ENCODE measurements at regions not wholly inside any gene's neighbourhood (a gene's known extent, or its start where the extent isn't known, plus 50 kb on each side); places are given as distances from the start of the nearest gene placed in this dataset.

DNA sequence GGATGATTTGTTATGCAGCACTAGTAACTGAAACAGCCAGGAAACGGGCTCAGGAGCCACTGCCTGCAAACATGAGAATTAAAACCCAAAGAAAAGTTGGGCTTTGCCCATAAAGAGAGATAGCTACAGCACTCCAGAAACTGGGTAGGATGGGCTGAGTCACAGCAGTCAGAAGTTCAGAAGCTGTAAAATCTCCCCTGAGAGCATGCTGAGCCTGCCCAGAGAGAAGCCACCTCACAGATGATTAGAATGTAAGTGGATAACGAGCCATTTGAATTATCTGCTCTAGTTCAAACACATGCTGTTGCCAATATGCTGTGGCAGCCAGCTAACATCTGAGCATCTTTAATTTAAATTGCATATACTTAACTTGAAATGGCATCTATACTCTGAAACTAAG is 388.1 kb upstream of the ACVR2A start:
- H3K4me3 ChIP-seq (replicated peaks; ENCODE audit: insufficient read depth, low read length), result no peak overlapping the region
- no peak for DNase-seq (ENCODE audit: low read depth in 1 of 2, low spot score in 1 of 2)
- no peaks in the 10 kb centered on the region for H3K27me3 ChIP-seq (ENCODE audit: insufficient read depth, poor library complexity, severe bottlenecking)
- H3K27ac ChIP-seq (replicated peaks), result no peak overlapping the region
- TF ChIP-seq POLR2AphosphoS5 (IDR thresholded peaks at IDR 0.05; ENCODE audit: low read depth) (no peak), SPI1 (IDR thresholded peaks at IDR 0.05; ENCODE audit: borderline replicate concordance, low read depth) (no peak), GABPA (IDR thresholded peaks at IDR 0.05; ENCODE audit: low read depth) (no peak)
- TF ChIP-seq, protein P1, sequence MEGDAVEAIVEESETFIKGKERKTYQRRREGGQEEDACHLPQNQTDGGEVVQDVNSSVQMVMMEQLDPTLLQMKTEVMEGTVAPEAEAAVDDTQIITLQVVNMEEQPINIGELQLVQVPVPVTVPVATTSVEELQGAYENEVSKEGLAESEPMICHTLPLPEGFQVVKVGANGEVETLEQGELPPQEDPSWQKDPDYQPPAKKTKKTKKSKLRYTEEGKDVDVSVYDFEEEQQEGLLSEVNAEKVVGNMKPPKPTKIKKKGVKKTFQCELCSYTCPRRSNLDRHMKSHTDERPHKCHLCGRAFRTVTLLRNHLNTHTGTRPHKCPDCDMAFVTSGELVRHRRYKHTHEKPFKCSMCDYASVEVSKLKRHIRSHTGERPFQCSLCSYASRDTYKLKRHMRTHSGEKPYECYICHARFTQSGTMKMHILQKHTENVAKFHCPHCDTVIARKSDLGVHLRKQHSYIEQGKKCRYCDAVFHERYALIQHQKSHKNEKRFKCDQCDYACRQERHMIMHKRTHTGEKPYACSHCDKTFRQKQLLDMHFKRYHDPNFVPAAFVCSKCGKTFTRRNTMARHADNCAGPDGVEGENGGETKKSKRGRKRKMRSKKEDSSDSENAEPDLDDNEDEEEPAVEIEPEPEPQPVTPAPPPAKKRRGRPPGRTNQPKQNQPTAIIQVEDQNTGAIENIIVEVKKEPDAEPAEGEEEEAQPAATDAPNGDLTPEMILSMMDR (IDR thresholded peaks at IDR 0.05; ENCODE audit: insufficient read depth, low read length), result no peak
- TF ChIP-seq, protein P2, sequence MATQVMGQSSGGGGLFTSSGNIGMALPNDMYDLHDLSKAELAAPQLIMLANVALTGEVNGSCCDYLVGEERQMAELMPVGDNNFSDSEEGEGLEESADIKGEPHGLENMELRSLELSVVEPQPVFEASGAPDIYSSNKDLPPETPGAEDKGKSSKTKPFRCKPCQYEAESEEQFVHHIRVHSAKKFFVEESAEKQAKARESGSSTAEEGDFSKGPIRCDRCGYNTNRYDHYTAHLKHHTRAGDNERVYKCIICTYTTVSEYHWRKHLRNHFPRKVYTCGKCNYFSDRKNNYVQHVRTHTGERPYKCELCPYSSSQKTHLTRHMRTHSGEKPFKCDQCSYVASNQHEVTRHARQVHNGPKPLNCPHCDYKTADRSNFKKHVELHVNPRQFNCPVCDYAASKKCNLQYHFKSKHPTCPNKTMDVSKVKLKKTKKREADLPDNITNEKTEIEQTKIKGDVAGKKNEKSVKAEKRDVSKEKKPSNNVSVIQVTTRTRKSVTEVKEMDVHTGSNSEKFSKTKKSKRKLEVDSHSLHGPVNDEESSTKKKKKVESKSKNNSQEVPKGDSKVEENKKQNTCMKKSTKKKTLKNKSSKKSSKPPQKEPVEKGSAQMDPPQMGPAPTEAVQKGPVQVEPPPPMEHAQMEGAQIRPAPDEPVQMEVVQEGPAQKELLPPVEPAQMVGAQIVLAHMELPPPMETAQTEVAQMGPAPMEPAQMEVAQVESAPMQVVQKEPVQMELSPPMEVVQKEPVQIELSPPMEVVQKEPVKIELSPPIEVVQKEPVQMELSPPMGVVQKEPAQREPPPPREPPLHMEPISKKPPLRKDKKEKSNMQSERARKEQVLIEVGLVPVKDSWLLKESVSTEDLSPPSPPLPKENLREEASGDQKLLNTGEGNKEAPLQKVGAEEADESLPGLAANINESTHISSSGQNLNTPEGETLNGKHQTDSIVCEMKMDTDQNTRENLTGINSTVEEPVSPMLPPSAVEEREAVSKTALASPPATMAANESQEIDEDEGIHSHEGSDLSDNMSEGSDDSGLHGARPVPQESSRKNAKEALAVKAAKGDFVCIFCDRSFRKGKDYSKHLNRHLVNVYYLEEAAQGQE (IDR thresholded peaks at IDR 0.05; ENCODE audit: insufficient replicate concordance, low read depth), result no peak

DNA sequence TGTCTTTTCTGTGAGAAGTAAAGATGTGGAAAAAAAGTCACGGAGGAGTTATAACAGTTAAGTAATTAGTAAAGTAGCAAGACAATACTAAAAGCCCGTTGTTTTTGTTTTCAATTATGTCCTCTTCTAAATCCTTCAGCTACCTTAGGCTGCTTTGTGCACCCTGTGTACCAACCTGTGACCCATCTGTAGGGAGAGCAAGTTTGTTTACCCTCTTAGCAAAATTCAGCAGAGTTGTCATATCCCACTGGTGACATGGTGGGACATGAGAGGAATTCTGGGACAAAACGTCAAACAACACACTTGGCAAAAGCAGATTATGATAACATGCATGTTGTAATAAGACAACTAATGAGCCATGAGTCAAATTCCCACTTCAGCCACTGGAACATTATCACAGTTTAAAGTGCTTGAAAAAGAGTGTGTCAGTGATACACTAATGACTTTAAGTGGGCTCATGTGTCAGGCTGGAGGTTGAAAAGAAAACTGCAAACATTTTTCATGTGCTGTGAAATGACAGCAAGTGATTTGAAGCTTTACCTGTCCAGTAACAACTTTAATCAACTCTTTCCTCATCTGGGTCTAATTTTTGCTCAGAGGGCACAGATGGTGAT is 392.8 kb upstream of the ACVR2A start:
- no peak overlapping the region for H3K27ac ChIP-seq (replicated peaks)
- H3K4me3 ChIP-seq (replicated peaks; ENCODE audit: insufficient read depth, low read length), result no peak overlapping the region
- DNase-seq (ENCODE audit: low read depth in 1 of 2, low spot score in 1 of 2), result no peak
- no peak for TF ChIP-seq POLR2AphosphoS5 (IDR thresholded peaks at IDR 0.05; ENCODE audit: low read depth)
- TF ChIP-seq, protein P1 (IDR thresholded peaks at IDR 0.05; ENCODE audit: insufficient read depth, low read length), result no peak
- no peak for TF ChIP-seq GABPA (IDR thresholded peaks at IDR 0.05; ENCODE audit: low read depth)
- no peak for TF ChIP-seq SPI1 (IDR thresholded peaks at IDR 0.05; ENCODE audit: borderline replicate concordance, low read depth)
- H3K27me3 ChIP-seq (ENCODE audit: insufficient read depth, poor library complexity, severe bottlenecking), result peaks cover 7% of the 10 kb centered on the region

DNA sequence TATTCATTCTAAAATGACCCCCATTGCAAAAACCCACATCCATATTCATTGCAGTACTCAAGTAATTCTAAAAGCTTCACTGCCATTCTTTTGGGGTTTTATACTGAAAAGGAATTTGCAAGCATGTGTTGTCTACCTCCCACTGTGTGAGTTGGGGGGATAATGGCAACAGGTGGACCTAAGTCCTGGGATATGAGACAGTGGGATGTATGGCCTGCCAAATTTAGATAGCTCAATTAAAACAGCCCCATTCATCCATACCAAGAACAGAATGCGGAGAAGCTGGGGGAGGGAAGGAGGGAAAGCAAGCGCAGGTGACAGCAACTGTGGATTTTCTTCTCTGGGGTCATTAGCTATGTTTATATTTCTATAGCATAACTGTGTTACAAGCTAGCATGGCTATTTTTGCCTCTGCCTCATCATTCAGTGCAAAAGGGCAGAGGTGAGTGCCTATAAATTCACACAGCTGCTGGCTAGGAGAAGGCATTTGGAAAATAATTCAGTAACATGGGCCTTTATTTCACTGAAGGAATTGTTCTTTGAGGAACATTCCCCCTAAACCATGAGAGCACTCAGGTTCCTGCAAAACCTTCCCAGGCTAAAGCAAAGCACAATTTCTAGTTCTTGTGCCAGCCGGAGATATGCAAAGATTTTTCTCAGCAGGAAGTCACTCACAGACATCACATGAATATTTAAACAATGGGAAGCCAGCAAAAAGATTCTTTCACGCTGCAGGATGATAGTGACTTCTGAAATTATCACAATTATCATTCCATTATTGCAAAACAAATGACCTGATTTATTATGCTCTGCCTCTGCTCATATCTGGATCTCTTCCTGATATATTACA is 393.9 kb upstream of the ACVR2A start:
- TF ChIP-seq, protein P2 (IDR thresholded peaks at IDR 0.05; ENCODE audit: insufficient replicate concordance, low read depth), result no peak
- TF ChIP-seq, protein P1 (IDR thresholded peaks at IDR 0.05; ENCODE audit: insufficient read depth, low read length), result no peak
- no peak for TF ChIP-seq POLR2AphosphoS5 (IDR thresholded peaks at IDR 0.05; ENCODE audit: low read depth)
- no peak overlapping the region for H3K4me3 ChIP-seq (replicated peaks; ENCODE audit: insufficient read depth, low read length)
- DNase-seq (ENCODE audit: low read depth in 1 of 2, low spot score in 1 of 2), result no peak
- H3K27ac ChIP-seq (replicated peaks), result no peak overlapping the region
- H3K27me3 ChIP-seq (ENCODE audit: insufficient read depth, poor library complexity, severe bottlenecking), result peaks cover 7% of the 10 kb centered on the region

Measured in HL-60 (cell line).